HFFc6 (cell line): ENCODE measurements at regions not wholly inside any gene's neighbourhood (a gene's known extent, or its start where the extent isn't known, plus 50 kb on each side); places are given as distances from the start of the nearest gene placed in this dataset.

ENCODE experiments used
- DNase-seq: peaks from one replicate; pipeline ENCODE4 v3.0.0-alpha.2; 2018
- H3K27ac Mint-ChIP-seq: 2 replicates; pipeline ENCODE4 v1.8.0; 2020; ENCODE audit warnings: mild to moderate bottlenecking, mixed read lengths
- H3K27me3 Mint-ChIP-seq: 2 replicates; pipeline ENCODE4 v1.8.0; 2021; ENCODE audit warnings: mild to moderate bottlenecking, moderate library complexity, mixed read lengths; ENCODE audit not compliant: insufficient read depth
- H3K36me3 Mint-ChIP-seq: 2 replicates; pipeline ENCODE4 v1.8.0; 2021; ENCODE audit warnings: low read depth, mixed read lengths
- H3K4me1 Mint-ChIP-seq: 2 replicates; pipeline ENCODE4 v1.8.0; 2020; ENCODE audit warnings: low read depth, mixed read lengths
- H3K4me3 Mint-ChIP-seq: 2 replicates; pipeline ENCODE4 v1.8.0; 2020; ENCODE audit warnings: mild to moderate bottlenecking, moderate library complexity, mixed read lengths
- H3K9me3 Mint-ChIP-seq: 2 replicates; pipeline ENCODE4 v1.8.0; 2020; ENCODE audit warnings: mild to moderate bottlenecking, mixed read lengths
- CTCF ChIP-seq: fragments of 200-600 bp; sonication (generic); IDR thresholded peaks from 2 replicates; pipeline ENCODE4 v1.5.0; 2021; ENCODE audit warnings: antibody characterized with exemption, mild to moderate bottlenecking

GRCh38 chr1:221430152-221430960 lies 311.5 kb downstream of the DUSP10 start:
- no peak overlapping the region for H3K4me3 Mint-ChIP-seq
- no peaks in the 10 kb centered on the region for H3K27me3 Mint-ChIP-seq
- no peak for TF ChIP-seq CTCF
- H3K4me1 Mint-ChIP-seq = peaks cover 38% of the 10 kb centered on the region
- DNase-seq = no peak
- H3K36me3 Mint-ChIP-seq = peaks cover 19% of the 10 kb centered on the region
- peak overlapping the region; percentile 82 for H3K27ac Mint-ChIP-seq
- H3K9me3 Mint-ChIP-seq = peaks cover 14% of the 10 kb centered on the region

- no peak overlapping the region for H3K4me3 Mint-ChIP-seq
Measured at GRCh38 chr1:221431068-221431651, 310.7 kb downstream of the DUSP10 start.

GRCh38 chr1:221431961-221432360 lies 309.9 kb downstream of the DUSP10 start:
- Mint-ChIP-seq H3K4me1 (peaks cover 54% of the 10 kb centered on the region), H3K4me3 (no peak overlapping the region), H3K36me3 (peaks cover 5% of the 10 kb centered on the region; the same call in 1 of the 2 replicates), H3K27me3 (no peaks in the 10 kb centered on the region), H3K27ac (no peak overlapping the region), H3K9me3 (no peaks in the 10 kb centered on the region; the same call in 1 of the 2 replicates)
- DNase-seq = no peak
- no peak for TF ChIP-seq CTCF

More at GRCh38 chr1:221431068-221431651, 310.7 kb downstream of the DUSP10 start:
- DNase-seq = peak; percentile 28
- Mint-ChIP-seq H3K27ac (peak overlapping the region; percentile 82), H3K36me3 (peaks cover 11% of the 10 kb centered on the region), H3K4me1 (peaks cover 46% of the 10 kb centered on the region), H3K9me3 (peaks cover 7% of the 10 kb centered on the region), H3K27me3 (no peaks in the 10 kb centered on the region)
- TF ChIP-seq CTCF = peak; percentile 59

GRCh38 chr1:221435504-221435904 lies 306.4 kb downstream of the DUSP10 start:
- Mint-ChIP-seq H3K4me1 (peaks cover 75% of the 10 kb centered on the region), H3K4me3 (0 out of 2 replicates have a peak overlapping the region, but pooled peaks have one; percentile 11), H3K9me3 (no peaks in the 10 kb centered on the region), H3K27ac (no peak overlapping the region), H3K27me3 (peaks cover 3% of the 10 kb centered on the region; the same call in 1 of the 2 replicates), H3K36me3 (no peaks in the 10 kb centered on the region)
- DNase-seq = peak; percentile 76
- peak; percentile 99 for TF ChIP-seq CTCF

- DNase-seq = no peak
- Mint-ChIP-seq H3K4me3 (peak overlapping the region; percentile 69; the same call in 1 of the 2 replicates), H3K36me3 (no peaks in the 10 kb centered on the region), H3K27ac (peak overlapping the region; percentile 89), H3K4me1 (peaks cover 76% of the 10 kb centered on the region), H3K9me3 (no peaks in the 10 kb centered on the region), H3K27me3 (peaks cover 3% of the 10 kb centered on the region; the same call in 1 of the 2 replicates)
- TF ChIP-seq CTCF = no peak
Measured at GRCh38 chr1:221437171-221437570, 304.7 kb downstream of the DUSP10 start.
